VCaP (cell line): ENCODE measurements at regions not wholly inside any gene's neighbourhood (a gene's known extent, or its start where the extent isn't known, plus 50 kb on each side); places are given as distances from the start of the nearest gene placed in this dataset.

ENCODE experiments used
- H3K27ac ChIP-seq: fragments of 450-650 bp; 2 replicates; pipeline ENCODE4 v1.5.1; 2017
- CTCF ChIP-seq: fragments of 450-650 bp; conservative IDR thresholded peaks from 2 replicates; pipeline ENCODE4 v1.5.1; 2017; ENCODE audit warnings: mild to moderate bottlenecking, moderate library complexity

- no peak overlapping the region for H3K27ac ChIP-seq
- TF ChIP-seq CTCF, result no peak
Observed at GRCh38 chr1:222967466-222968240, 152.8 kb downstream of the DISP1 start.

GRCh38 chr1:222970040-222970439 is 155.2 kb downstream of the DISP1 start:
- TF ChIP-seq CTCF, result no peak
- H3K27ac ChIP-seq, result no peak overlapping the region

GRCh38 chr1:222970711-222971110 is 155.9 kb downstream of the DISP1 start:
- no peak overlapping the region for H3K27ac ChIP-seq
- TF ChIP-seq CTCF, result no peak

GRCh38 chr1:222971146-222971545 is 156.3 kb downstream of the DISP1 start:
- no peak overlapping the region for H3K27ac ChIP-seq
- TF ChIP-seq CTCF, result no peak

GRCh38 chr1:222973561-222973960 is 158.7 kb downstream of the DISP1 start:
- H3K27ac ChIP-seq, result no peak overlapping the region
- TF ChIP-seq CTCF, result no peak

GRCh38 chr1:222974496-222974895 is 159.7 kb downstream of the DISP1 start:
- no peak overlapping the region for H3K27ac ChIP-seq
- no peak for TF ChIP-seq CTCF

GRCh38 chr1:222975472-222976122 is 160.8 kb downstream of the DISP1 start:
- no peak overlapping the region for H3K27ac ChIP-seq

More at GRCh38 chr1:222975472-222976122, 160.8 kb downstream of the DISP1 start:
- TF ChIP-seq CTCF, result no peak
